ENCODE measurements at regions not wholly inside any gene's neighbourhood (a gene's known extent, or its start where the extent isn't known, plus 50 kb on each side); places are given as distances from the start of the nearest gene placed in this dataset.

DNA sequence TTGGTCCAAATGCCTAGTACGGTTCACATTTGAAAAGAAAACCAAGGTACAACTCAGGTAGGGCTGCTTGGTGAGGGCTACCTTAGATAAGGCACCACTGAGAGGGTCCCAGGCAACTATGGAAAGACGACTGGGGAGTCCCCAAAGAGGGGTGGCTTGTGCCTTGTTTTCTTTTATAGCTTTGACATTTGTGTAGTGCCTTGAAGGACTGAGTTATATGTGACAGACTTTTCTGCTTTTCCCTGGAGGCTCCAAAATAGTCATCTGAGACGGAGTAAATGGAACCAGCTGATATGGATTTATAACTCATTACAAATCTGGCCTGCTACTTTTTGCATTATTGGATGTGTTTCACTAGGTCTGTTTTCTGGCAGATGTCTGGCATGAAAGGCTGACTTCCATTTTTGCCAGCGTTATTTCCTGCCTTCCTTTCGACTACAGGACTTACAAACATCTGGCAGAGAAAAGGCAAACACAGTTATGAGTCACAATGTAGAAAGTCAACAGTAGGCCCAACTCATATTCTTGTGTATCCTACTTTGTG, 88.2 kb upstream of the IMMP2L start:
- TF ChIP-seq, protein P1, sequence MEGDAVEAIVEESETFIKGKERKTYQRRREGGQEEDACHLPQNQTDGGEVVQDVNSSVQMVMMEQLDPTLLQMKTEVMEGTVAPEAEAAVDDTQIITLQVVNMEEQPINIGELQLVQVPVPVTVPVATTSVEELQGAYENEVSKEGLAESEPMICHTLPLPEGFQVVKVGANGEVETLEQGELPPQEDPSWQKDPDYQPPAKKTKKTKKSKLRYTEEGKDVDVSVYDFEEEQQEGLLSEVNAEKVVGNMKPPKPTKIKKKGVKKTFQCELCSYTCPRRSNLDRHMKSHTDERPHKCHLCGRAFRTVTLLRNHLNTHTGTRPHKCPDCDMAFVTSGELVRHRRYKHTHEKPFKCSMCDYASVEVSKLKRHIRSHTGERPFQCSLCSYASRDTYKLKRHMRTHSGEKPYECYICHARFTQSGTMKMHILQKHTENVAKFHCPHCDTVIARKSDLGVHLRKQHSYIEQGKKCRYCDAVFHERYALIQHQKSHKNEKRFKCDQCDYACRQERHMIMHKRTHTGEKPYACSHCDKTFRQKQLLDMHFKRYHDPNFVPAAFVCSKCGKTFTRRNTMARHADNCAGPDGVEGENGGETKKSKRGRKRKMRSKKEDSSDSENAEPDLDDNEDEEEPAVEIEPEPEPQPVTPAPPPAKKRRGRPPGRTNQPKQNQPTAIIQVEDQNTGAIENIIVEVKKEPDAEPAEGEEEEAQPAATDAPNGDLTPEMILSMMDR (IDR thresholded peaks at IDR 0.05), result no peak
- TF ChIP-seq POLR2A (IDR thresholded peaks at IDR 0.05), result no peak

All from adrenal gland (tissue), 5 donors.